Panc1 (cell line): ENCODE measurements at regions not wholly inside any gene's neighbourhood (a gene's known extent, or its start where the extent isn't known, plus 50 kb on each side); places are given as distances from the start of the nearest gene placed in this dataset.
"Not testable (repeated sequence)": the region's sequence is repeated elsewhere in the genome, so short reads cannot be mapped to it uniquely, and the experiment has no call there.

Experiments used
- ATAC-seq: fragments of 200-7000 bp; cut with Tn5 transposase; 2 replicates; pipeline ENCODE4 v1.9.1; 2020; ENCODE audit warnings: mild to moderate bottlenecking, moderate library complexity
- BruUV-seq: library from RNA; stranded (reverse); fragments of 400-500 nt; replicated peaks from 2 replicates; lab custom pipeline; 2021; lab: Mats Ljungman, UMichigan
- CTCF ChIA-PET: fragments of 300-600 bp; sonication (Branson Sonifier 250); formaldehyde crosslinking; loops from one replicate; lab custom pipeline; 2022; ENCODE audit warnings: antibody characterized with exemption; lab: Charles Lee
- POLR2A ChIA-PET: fragments of 300-600 bp; sonication (Branson Sonifier 250); formaldehyde crosslinking; loops from one replicate; lab custom pipeline; 2022; ENCODE audit warnings: antibody characterized with exemption; lab: Charles Lee
- DNase-seq: peaks from one replicate; pipeline ENCODE4 v3.0.0-alpha.2; 2010; ENCODE audit warnings: low read depth, low spot score
- H3K27ac ChIP-seq: 2 replicates; pipeline ENCODE4 v1.5.1; 2011; ENCODE audit warnings: mild to moderate bottlenecking, low read length, inconsistent platforms
- H3K27me3 ChIP-seq: fragments of 200-500 bp; sonication (Bioruptor generic); 2 replicates; pipeline ENCODE4 v1.6.0; 2014; ENCODE audit warnings: low read length, inconsistent platforms; ENCODE audit not compliant: control insufficient read depth, insufficient read depth
- H3K36me3 ChIP-seq: fragments of 200-500 bp; sonication (Bioruptor generic); 2 replicates; pipeline ENCODE4 v1.5.1; 2014; ENCODE audit warnings: inconsistent platforms, mild to moderate bottlenecking, low read length, moderate library complexity; ENCODE audit not compliant: control insufficient read depth, insufficient read depth
- H3K4me1 ChIP-seq: 2 replicates; pipeline ENCODE4 v1.5.1; 2011; ENCODE audit warnings: inconsistent platforms, mild to moderate bottlenecking, low read length, moderate library complexity; ENCODE audit not compliant: control insufficient read depth, insufficient read depth
- H3K4me3 ChIP-seq, 2 experiments: 2 replicates each; pipeline ENCODE4 v1.5.1; 2011 to 2012; ENCODE audit warnings: low read depth in 2 of 2, low read length in 2 of 2, mild to moderate bottlenecking in 2 of 2, inconsistent platforms in 1 of 2, moderate library complexity in 1 of 2
- H3K9me3 ChIP-seq: fragments of 200-500 bp; sonication (Bioruptor generic); 2 replicates; pipeline ENCODE4 v1.5.1; 2014; ENCODE audit warnings: low read depth, mild to moderate bottlenecking, inconsistent platforms, low read length, moderate library complexity; ENCODE audit not compliant: control insufficient read depth, insufficient read depth
- in situ Hi-C: cut with HindIII; loops from 2 replicates; pipeline ENCODE4 v1.10.0; 2016; ENCODE audit warnings: low sequenced_read_pairs, low pct_unique_long_range_greater_than_20kb
- intact Hi-C: fragments of 100-400 bp; cut with micrococcal nuclease; formaldehyde crosslinking; loops from one replicate; pipeline ENCODE4 v1.10.0; 2022; ENCODE audit not compliant: unreplicated experiment

- in situ Hi-C loops, intact Hi-C loops, H3K4me3 ChIP-seq, ATAC-seq, DNase-seq, POLR2A ChIA-PET, H3K27me3 ChIP-seq, H3K9me3 ChIP-seq, H3K27ac ChIP-seq, CTCF ChIA-PET, H3K36me3 ChIP-seq, BruUV-seq, H3K4me1 ChIP-seq: not testable (repeated sequence)
Observed at GRCh38 chr9:63296366-63296765, 1988.6 kb downstream of the FOXD4L5 start.

- H3K9me3 ChIP-seq, BruUV-seq, H3K36me3 ChIP-seq, intact Hi-C loops, DNase-seq, in situ Hi-C loops, H3K27me3 ChIP-seq, H3K4me1 ChIP-seq, CTCF ChIA-PET, H3K27ac ChIP-seq, POLR2A ChIA-PET, H3K4me3 ChIP-seq, ATAC-seq: not testable (repeated sequence)
Observed at GRCh38 chr9:63289971-63290370, 1995.0 kb downstream of the FOXD4L5 start.
